ENCODE measurements at regions not wholly inside any gene's neighbourhood (a gene's known extent, or its start where the extent isn't known, plus 50 kb on each side); places are given as distances from the start of the nearest gene placed in this dataset.

DNA sequence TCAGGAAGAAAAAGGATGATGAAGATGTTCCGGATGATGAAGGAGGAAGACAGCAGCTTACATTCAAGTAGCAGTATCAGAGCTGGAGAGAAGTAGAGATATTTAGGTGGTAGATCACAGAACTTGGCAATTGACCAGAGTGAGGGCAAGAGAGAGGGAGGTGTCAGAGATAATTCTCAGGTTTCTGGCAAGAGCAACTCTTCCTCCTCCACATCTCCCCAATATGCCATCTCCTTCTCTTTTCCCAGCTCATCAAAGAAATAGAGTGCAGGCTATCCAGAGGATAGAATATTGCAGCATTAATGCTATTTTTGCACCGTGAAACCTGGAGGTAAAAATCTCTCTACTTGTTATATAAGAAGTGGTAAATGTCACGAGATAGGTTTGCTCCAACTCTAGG, 64.9 kb upstream of the OPCML start:
- no TSS peak for BruUV-seq (replicated peaks)
- intact Hi-C loops (cut with micrococcal nuclease; ENCODE audit: unreplicated experiment): no loop called here

GRCh38 chr11:133595998-133596590, 63.8 kb upstream of the OPCML start:
- DNase-seq (ENCODE audit: low read depth, low spot score) (no peak), ATAC-seq (no peak)
- no TSS peak for BruUV-seq (replicated peaks)
- no peaks in the 10 kb centered on the region for H3K36me3 ChIP-seq (ENCODE audit: control insufficient read depth, insufficient read depth, low read length)
- H3K27ac ChIP-seq (ENCODE audit: low read length): no peak overlapping the region
- TF ChIP-seq TCF7L2 (IDR thresholded peaks at IDR 0.05; ENCODE audit: low read depth, low read length) (no peak), SIN3A (IDR thresholded peaks at IDR 0.05; ENCODE audit: borderline replicate concordance, insufficient read depth, low read depth, low read length) (no peak), POLR2AphosphoS5 (IDR thresholded peaks at IDR 0.05; ENCODE audit: low read depth, low read length) (no peak)
- TF ChIP-seq, protein P1, sequence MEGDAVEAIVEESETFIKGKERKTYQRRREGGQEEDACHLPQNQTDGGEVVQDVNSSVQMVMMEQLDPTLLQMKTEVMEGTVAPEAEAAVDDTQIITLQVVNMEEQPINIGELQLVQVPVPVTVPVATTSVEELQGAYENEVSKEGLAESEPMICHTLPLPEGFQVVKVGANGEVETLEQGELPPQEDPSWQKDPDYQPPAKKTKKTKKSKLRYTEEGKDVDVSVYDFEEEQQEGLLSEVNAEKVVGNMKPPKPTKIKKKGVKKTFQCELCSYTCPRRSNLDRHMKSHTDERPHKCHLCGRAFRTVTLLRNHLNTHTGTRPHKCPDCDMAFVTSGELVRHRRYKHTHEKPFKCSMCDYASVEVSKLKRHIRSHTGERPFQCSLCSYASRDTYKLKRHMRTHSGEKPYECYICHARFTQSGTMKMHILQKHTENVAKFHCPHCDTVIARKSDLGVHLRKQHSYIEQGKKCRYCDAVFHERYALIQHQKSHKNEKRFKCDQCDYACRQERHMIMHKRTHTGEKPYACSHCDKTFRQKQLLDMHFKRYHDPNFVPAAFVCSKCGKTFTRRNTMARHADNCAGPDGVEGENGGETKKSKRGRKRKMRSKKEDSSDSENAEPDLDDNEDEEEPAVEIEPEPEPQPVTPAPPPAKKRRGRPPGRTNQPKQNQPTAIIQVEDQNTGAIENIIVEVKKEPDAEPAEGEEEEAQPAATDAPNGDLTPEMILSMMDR (IDR thresholded peaks at IDR 0.05): no peak
- TF ChIP-seq, protein P2, sequence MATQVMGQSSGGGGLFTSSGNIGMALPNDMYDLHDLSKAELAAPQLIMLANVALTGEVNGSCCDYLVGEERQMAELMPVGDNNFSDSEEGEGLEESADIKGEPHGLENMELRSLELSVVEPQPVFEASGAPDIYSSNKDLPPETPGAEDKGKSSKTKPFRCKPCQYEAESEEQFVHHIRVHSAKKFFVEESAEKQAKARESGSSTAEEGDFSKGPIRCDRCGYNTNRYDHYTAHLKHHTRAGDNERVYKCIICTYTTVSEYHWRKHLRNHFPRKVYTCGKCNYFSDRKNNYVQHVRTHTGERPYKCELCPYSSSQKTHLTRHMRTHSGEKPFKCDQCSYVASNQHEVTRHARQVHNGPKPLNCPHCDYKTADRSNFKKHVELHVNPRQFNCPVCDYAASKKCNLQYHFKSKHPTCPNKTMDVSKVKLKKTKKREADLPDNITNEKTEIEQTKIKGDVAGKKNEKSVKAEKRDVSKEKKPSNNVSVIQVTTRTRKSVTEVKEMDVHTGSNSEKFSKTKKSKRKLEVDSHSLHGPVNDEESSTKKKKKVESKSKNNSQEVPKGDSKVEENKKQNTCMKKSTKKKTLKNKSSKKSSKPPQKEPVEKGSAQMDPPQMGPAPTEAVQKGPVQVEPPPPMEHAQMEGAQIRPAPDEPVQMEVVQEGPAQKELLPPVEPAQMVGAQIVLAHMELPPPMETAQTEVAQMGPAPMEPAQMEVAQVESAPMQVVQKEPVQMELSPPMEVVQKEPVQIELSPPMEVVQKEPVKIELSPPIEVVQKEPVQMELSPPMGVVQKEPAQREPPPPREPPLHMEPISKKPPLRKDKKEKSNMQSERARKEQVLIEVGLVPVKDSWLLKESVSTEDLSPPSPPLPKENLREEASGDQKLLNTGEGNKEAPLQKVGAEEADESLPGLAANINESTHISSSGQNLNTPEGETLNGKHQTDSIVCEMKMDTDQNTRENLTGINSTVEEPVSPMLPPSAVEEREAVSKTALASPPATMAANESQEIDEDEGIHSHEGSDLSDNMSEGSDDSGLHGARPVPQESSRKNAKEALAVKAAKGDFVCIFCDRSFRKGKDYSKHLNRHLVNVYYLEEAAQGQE (IDR thresholded peaks at IDR 0.05; ENCODE audit: insufficient read depth in 1 of 2, low read depth in 2 of 2, low read length in 1 of 2): no peak
- in situ Hi-C loops (cut with HindIII; ENCODE audit: low pct_unique_long_range_greater_than_20kb, low sequenced_read_pairs) (no loop called here), intact Hi-C loops (cut with micrococcal nuclease; ENCODE audit: unreplicated experiment) (no loop called here)
- POLR2A ChIA-PET: no interaction called here
- no peaks in the 10 kb centered on the region for H3K27me3 ChIP-seq (ENCODE audit: control insufficient read depth, insufficient read depth, low read length)
- H3K9me3 ChIP-seq (ENCODE audit: control insufficient read depth, insufficient read depth, low read depth, low read length): no peaks in the 10 kb centered on the region
- CTCF ChIA-PET: no interaction called here
- H3K4me1 ChIP-seq (ENCODE audit: control insufficient read depth, insufficient read depth, low read length): no peaks in the 10 kb centered on the region
- H3K4me3 ChIP-seq (ENCODE audit: low read depth in 2 of 2, low read length in 2 of 2): no peak overlapping the region

More for the DNA sequence above, 64.9 kb upstream of the OPCML start:
- POLR2A ChIA-PET: no interaction called here
- Histone ChIP-seq H3K4me1 (ENCODE audit: control insufficient read depth, insufficient read depth, low read length) (no peaks in the 10 kb centered on the region), H3K4me3 (ENCODE audit: low read depth in 2 of 2, low read length in 2 of 2) (no peak overlapping the region), H3K27me3 (ENCODE audit: control insufficient read depth, insufficient read depth, low read length) (no peaks in the 10 kb centered on the region), H3K27ac (ENCODE audit: low read length) (no peak overlapping the region), H3K9me3 (ENCODE audit: control insufficient read depth, insufficient read depth, low read depth, low read length) (no peaks in the 10 kb centered on the region), H3K36me3 (ENCODE audit: control insufficient read depth, insufficient read depth, low read length) (no peaks in the 10 kb centered on the region)
- TF ChIP-seq, protein P2 (IDR thresholded peaks at IDR 0.05; ENCODE audit: insufficient read depth in 1 of 2, low read depth in 2 of 2, low read length in 1 of 2): no peak
- TF ChIP-seq SIN3A (IDR thresholded peaks at IDR 0.05; ENCODE audit: borderline replicate concordance, insufficient read depth, low read depth, low read length): no peak
- TF ChIP-seq POLR2AphosphoS5 (IDR thresholded peaks at IDR 0.05; ENCODE audit: low read depth, low read length): no peak
- no peak for TF ChIP-seq TCF7L2 (IDR thresholded peaks at IDR 0.05; ENCODE audit: low read depth, low read length)
- TF ChIP-seq, protein P1 (IDR thresholded peaks at IDR 0.05): no peak
- in situ Hi-C loops (cut with HindIII; ENCODE audit: low pct_unique_long_range_greater_than_20kb, low sequenced_read_pairs): no loop called here
- no peak for DNase-seq (ENCODE audit: low read depth, low spot score)
- CTCF ChIA-PET: no interaction called here
- ATAC-seq: no peak

Data from Panc1 (cell line).